ENCODE measurements at regions not wholly inside any gene's neighbourhood (a gene's known extent, or its start where the extent isn't known, plus 50 kb on each side); places are given as distances from the start of the nearest gene placed in this dataset.

GRCh38 chr5:135161221-135161620 lies 127.2 kb upstream of the PITX1 start:
- no peaks in the 10 kb centered on the region for H3F3A ChIP-seq (ENCODE audit: low read depth)
- no peaks in the 10 kb centered on the region for H3K27me3 ChIP-seq (ENCODE audit: insufficient read depth, low read length, poor library complexity, severe bottlenecking)
- H3K9me3 ChIP-seq (ENCODE audit: insufficient read depth, low read depth, low read length), result no peaks in the 10 kb centered on the region; the same call in 1 of the 2 replicates
- H4K20me1 ChIP-seq (ENCODE audit: insufficient read depth, low read length, poor library complexity, severe bottlenecking), result no peaks in the 10 kb centered on the region
- H3K4me2 ChIP-seq (ENCODE audit: low read depth, low read length, poor library complexity, severe bottlenecking), result no peak overlapping the region
- no peaks in the 10 kb centered on the region for H3K79me2 ChIP-seq (ENCODE audit: insufficient read depth, low read length)
- no peak overlapping the region for H3K4me3 ChIP-seq (ENCODE audit: low read length, poor library complexity, severe bottlenecking)
- no peak for TF ChIP-seq EZH2phosphoT487 (IDR thresholded peaks at IDR 0.05; ENCODE audit: borderline replicate concordance)
- no peak for TF ChIP-seq CTCF (conservative IDR thresholded peaks at IDR 0.05; ENCODE audit: low read length)
- no peak overlapping the region for H3K9ac ChIP-seq (ENCODE audit: low read depth, low read length, poor library complexity, severe bottlenecking)
- no peaks in the 10 kb centered on the region for H3K36me3 ChIP-seq (ENCODE audit: insufficient read depth, low read length)
- H3K4me1 ChIP-seq (ENCODE audit: insufficient read depth, low read length, poor library complexity, severe bottlenecking), result no peaks in the 10 kb centered on the region
- no peaks in the 10 kb centered on the region for H3K9me2 ChIP-seq (replicated peaks; ENCODE audit: low read depth, low read length)
- no peak overlapping the region for H2AFZ ChIP-seq (ENCODE audit: low read length)

GRCh38 chr5:135160036-135160675 lies 126.1 kb upstream of the PITX1 start:
- H2AFZ ChIP-seq (ENCODE audit: low read length), result no peak overlapping the region
- H3K9me2 ChIP-seq (replicated peaks; ENCODE audit: low read depth, low read length), result no peaks in the 10 kb centered on the region
- H3K4me2 ChIP-seq (ENCODE audit: low read depth, low read length, poor library complexity, severe bottlenecking), result no peak overlapping the region
- no peaks in the 10 kb centered on the region; the same call in 1 of the 2 replicates for H3K9me3 ChIP-seq (ENCODE audit: insufficient read depth, low read depth, low read length)
- H3K9ac ChIP-seq (ENCODE audit: low read depth, low read length, poor library complexity, severe bottlenecking), result no peak overlapping the region
- no peaks in the 10 kb centered on the region for H4K20me1 ChIP-seq (ENCODE audit: insufficient read depth, low read length, poor library complexity, severe bottlenecking)
- H3K4me1 ChIP-seq (ENCODE audit: insufficient read depth, low read length, poor library complexity, severe bottlenecking), result no peaks in the 10 kb centered on the region
- no peaks in the 10 kb centered on the region for H3K27me3 ChIP-seq (ENCODE audit: insufficient read depth, low read length, poor library complexity, severe bottlenecking)
- no peak for TF ChIP-seq EZH2phosphoT487 (IDR thresholded peaks at IDR 0.05; ENCODE audit: borderline replicate concordance)
- TF ChIP-seq CTCF (conservative IDR thresholded peaks at IDR 0.05; ENCODE audit: low read length), result no peak
- H3F3A ChIP-seq (ENCODE audit: low read depth), result no peaks in the 10 kb centered on the region
- no peak overlapping the region for H3K4me3 ChIP-seq (ENCODE audit: low read length, poor library complexity, severe bottlenecking)
- H3K79me2 ChIP-seq (ENCODE audit: insufficient read depth, low read length), result no peaks in the 10 kb centered on the region
- H3K36me3 ChIP-seq (ENCODE audit: insufficient read depth, low read length), result no peaks in the 10 kb centered on the region

- H3K9ac ChIP-seq (ENCODE audit: low read depth, low read length, poor library complexity, severe bottlenecking), result no peak overlapping the region
- no peak overlapping the region for H3K4me2 ChIP-seq (ENCODE audit: low read depth, low read length, poor library complexity, severe bottlenecking)
- no peaks in the 10 kb centered on the region for H3F3A ChIP-seq (ENCODE audit: low read depth)
- TF ChIP-seq CTCF (conservative IDR thresholded peaks at IDR 0.05; ENCODE audit: low read length), result no peak
- no peak for TF ChIP-seq EZH2phosphoT487 (IDR thresholded peaks at IDR 0.05; ENCODE audit: borderline replicate concordance)
- no peak overlapping the region for H2AFZ ChIP-seq (ENCODE audit: low read length)
- H3K4me3 ChIP-seq (ENCODE audit: low read length, poor library complexity, severe bottlenecking), result no peak overlapping the region
- no peaks in the 10 kb centered on the region for H3K27me3 ChIP-seq (ENCODE audit: insufficient read depth, low read length, poor library complexity, severe bottlenecking)
- no peaks in the 10 kb centered on the region for H3K36me3 ChIP-seq (ENCODE audit: insufficient read depth, low read length)
- H3K9me3 ChIP-seq (ENCODE audit: insufficient read depth, low read depth, low read length), result no peaks in the 10 kb centered on the region; the same call in 1 of the 2 replicates
- H3K4me1 ChIP-seq (ENCODE audit: insufficient read depth, low read length, poor library complexity, severe bottlenecking), result no peaks in the 10 kb centered on the region
- H3K79me2 ChIP-seq (ENCODE audit: insufficient read depth, low read length), result no peaks in the 10 kb centered on the region
- H3K9me2 ChIP-seq (replicated peaks; ENCODE audit: low read depth, low read length), result no peaks in the 10 kb centered on the region
- no peaks in the 10 kb centered on the region for H4K20me1 ChIP-seq (ENCODE audit: insufficient read depth, low read length, poor library complexity, severe bottlenecking)
These were observed 125.6 kb upstream of the PITX1 start for GRCh38 chr5:135159626-135160025.
